ENCODE measurements at regions not wholly inside any gene's neighbourhood (a gene's known extent, or its start where the extent isn't known, plus 50 kb on each side); places are given as distances from the start of the nearest gene placed in this dataset.

- Histone ChIP-seq H3K27ac (no peak overlapping the region), H3K9me3 (no peaks in the 10 kb centered on the region), H3K4me3 (no peak overlapping the region), H3K4me1 (peaks cover 0 to 18% (median 9%) of the 10 kb centered on the region in 4 donors), H3K27me3 (no peaks in the 10 kb centered on the region), H3K36me3 (no peaks in the 10 kb centered on the region)
- intact Hi-C loops (cut with DNase I), result no loop called here
- no peak for TF ChIP-seq POLR2AphosphoS5 (IDR thresholded peaks at IDR 0.05)
- TF ChIP-seq EP300 (IDR thresholded peaks at IDR 0.05), result no peak
- no peak for TF ChIP-seq CTCF (IDR thresholded peaks at IDR 0.05)
- TF ChIP-seq POLR2A (IDR thresholded peaks at IDR 0.05), result no peak
- 49 to 80% methylated on average over 2 of the region's 2 CpGs for WGBS, 2 donors
- DNase-seq, result no peak
Measured at GRCh38 chr5:148934895-148935400, 108.5 kb downstream of the ADRB2 start.

DNA sequence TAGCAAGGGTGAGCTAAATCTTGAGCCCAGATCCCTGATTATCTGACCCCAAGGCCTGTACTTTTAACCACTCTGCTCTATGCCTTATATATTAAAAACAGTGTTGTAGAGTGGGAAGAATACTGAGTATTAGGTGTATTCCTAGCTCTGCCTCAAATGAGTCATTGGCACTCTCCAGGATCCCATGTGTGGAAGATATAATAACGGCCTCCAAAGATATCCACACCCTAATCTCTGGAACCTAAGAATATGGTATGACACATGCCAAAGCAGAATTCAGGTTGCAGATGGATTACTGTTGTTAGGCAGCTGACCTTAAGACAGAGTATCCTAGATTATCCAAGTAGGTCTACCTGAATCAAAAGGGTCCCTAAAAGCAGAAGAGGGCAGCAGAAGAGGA is 110.8 kb downstream of the ADRB2 start:
- Histone ChIP-seq H3K9me3 (no peaks in the 10 kb centered on the region), H3K27me3 (no peaks in the 10 kb centered on the region), H3K4me1 (peaks cover 0 to 17% (median 9%) of the 10 kb centered on the region in 4 donors), H3K4me3 (no peak overlapping the region), H3K27ac (no peak overlapping the region), H3K36me3 (no peaks in the 10 kb centered on the region)
- 70 to 91% methylated on average over 1 of the region's 1 CpG for WGBS, 2 donors
- no peak for DNase-seq
- TF ChIP-seq POLR2A (IDR thresholded peaks at IDR 0.05) (no peak), EP300 (IDR thresholded peaks at IDR 0.05) (no peak), CTCF (IDR thresholded peaks at IDR 0.05) (no peak), POLR2AphosphoS5 (IDR thresholded peaks at IDR 0.05) (no peak)
- intact Hi-C loops (cut with DNase I), result no loop called here

DNA sequence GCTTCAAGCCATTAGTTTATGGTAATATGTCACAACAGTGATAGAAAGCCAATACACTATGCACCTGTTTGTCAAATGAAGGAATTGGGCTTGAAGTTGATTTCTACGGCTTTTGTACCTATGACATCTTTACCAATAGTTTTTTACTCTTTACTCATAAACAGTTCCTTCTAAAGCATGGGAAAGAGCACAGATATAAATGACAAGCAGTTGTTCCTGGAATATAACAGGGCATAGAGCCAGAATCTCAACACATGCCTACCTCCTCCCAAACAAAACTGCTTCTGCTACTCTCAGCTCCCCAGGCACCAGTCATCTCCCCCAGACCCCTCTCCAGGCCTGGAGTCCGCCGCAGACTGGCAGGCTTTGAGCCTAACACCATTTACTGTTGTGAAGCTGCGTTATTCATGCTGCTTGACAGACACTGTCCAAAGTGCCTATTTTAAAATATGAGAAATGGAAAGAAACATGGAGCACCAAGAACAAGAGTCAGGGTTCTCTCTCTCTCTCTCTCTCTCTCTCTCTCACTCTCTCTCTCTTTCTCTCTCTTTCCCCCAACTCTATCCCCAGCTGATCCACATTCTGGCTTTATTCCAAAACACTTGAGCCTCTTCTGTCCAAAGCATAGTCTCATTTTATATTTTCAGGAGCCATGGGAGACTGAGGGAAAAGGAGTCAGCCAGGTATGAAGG is 111.6 kb downstream of the ADRB2 start:
- no peaks in the 10 kb centered on the region for H3K9me3 ChIP-seq
- intact Hi-C loops (cut with DNase I), result no loop called here
- 89 to 90% methylated on average over 4 of the region's 4 CpGs for WGBS, 2 donors
- no peak for DNase-seq
- H3K4me3 ChIP-seq, result no peak overlapping the region
- TF ChIP-seq POLR2AphosphoS5 (IDR thresholded peaks at IDR 0.05), result peak in 2 of 4 donors; percentile 24 to 34
- no peak for TF ChIP-seq CTCF (IDR thresholded peaks at IDR 0.05)
- no peaks in the 10 kb centered on the region for H3K27me3 ChIP-seq
- H3K27ac ChIP-seq, result no peak overlapping the region
- H3K36me3 ChIP-seq, result no peaks in the 10 kb centered on the region
- H3K4me1 ChIP-seq, result peaks cover 0 to 9% (median 3%) of the 10 kb centered on the region in 4 donors

DNA sequence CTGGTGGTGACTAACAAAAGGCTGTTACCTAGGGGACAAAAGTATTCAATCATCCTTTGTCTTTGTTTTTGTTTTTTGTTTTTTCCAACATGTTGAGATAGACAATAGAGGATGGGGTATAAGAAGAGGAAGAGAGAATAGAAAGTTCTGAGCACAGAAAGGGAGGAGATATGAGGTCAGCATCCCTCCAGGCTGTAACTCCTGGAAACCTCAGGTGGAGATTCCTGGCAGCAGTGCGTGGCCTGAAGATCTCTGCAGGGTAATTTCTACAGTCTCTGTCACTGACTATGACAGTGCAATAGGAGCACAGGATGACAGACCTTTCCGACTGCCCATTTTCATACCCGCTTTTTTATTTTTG is 112.1 kb downstream of the ADRB2 start:
- H3K9me3 ChIP-seq, result no peaks in the 10 kb centered on the region
- WGBS, 2 donors, result 93 to 98% methylated on average over 3 of the region's 3 CpGs
- DNase-seq, result no peak
- no peak overlapping the region for H3K4me3 ChIP-seq
- H3K36me3 ChIP-seq, result no peaks in the 10 kb centered on the region
- no peak overlapping the region for H3K27ac ChIP-seq
- intact Hi-C loops (cut with DNase I), result no loop called here
- peaks cover 0 to 9% (median 3%) of the 10 kb centered on the region in 4 donors for H3K4me1 ChIP-seq
- no peaks in the 10 kb centered on the region for H3K27me3 ChIP-seq
- TF ChIP-seq CTCF (IDR thresholded peaks at IDR 0.05), result no peak
- TF ChIP-seq EP300 (IDR thresholded peaks at IDR 0.05), result no peak
- no peak for TF ChIP-seq POLR2A (IDR thresholded peaks at IDR 0.05)
- no peak for TF ChIP-seq POLR2AphosphoS5 (IDR thresholded peaks at IDR 0.05)

DNA sequence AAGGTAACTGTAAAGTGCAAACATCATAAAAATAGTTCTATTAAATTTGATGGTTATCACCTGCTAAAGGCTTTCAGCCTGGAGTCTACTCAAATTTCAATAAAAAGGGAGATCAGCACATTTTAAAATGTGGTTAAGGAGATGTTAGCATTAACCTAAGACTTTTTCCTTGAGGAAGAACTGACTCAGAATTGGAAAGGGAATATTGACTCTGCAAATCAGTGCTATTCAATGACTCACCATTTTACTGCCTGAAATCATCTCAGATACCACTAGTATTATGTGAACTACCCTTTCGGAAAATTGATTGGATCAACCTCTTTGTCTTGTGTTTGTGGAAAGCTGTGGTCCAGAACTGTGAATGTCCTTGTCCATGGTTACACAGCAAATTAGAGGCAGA is 113.3 kb downstream of the ADRB2 start:
- Histone ChIP-seq H3K36me3 (no peaks in the 10 kb centered on the region), H3K4me3 (no peak overlapping the region), H3K4me1 (peaks cover 0 to 9% (median 3%) of the 10 kb centered on the region in 4 donors), H3K9me3 (no peaks in the 10 kb centered on the region), H3K27ac (no peak overlapping the region), H3K27me3 (no peaks in the 10 kb centered on the region)
- WGBS, 2 donors, result 52 to 84% methylated on average over 1 of the region's 1 CpG
- intact Hi-C loops (cut with DNase I), result no loop called here
- no peak for TF ChIP-seq POLR2AphosphoS5 (IDR thresholded peaks at IDR 0.05)
- TF ChIP-seq EP300 (IDR thresholded peaks at IDR 0.05), result no peak
- no peak for DNase-seq
